AG04450 (cell line): ENCODE measurements at regions not wholly inside any gene's neighbourhood (a gene's known extent, or its start where the extent isn't known, plus 50 kb on each side); places are given as distances from the start of the nearest gene placed in this dataset.

Experiments used
- CTCF ChIA-PET: fragments of 300-600, 350-600 bp; formaldehyde crosslinking; extraction: SDS; loops from one replicate; lab custom pipeline; 2022; ENCODE audit warnings: antibody characterized with exemption, inconsistent platforms; lab: Charles Lee
- POLR2A ChIA-PET: fragments of 350-600 bp; formaldehyde crosslinking; extraction: SDS; loops from one replicate; lab custom pipeline; 2021; ENCODE audit warnings: antibody characterized with exemption, inconsistent platforms; lab: Yijun Ruan, JAX
- DNase-seq: peaks from one replicate; pipeline ENCODE4 v3.0.0-alpha.2; 2011; ENCODE audit warnings: low read depth, low spot score
- H3K27ac ChIP-seq: one replicate; pipeline ENCODE4 v1.5.1; 2012; ENCODE audit warnings: low read depth, low read length, control low read depth
- H3K27me3 ChIP-seq: one replicate; pipeline ENCODE4 v1.6.0; 2012; ENCODE audit warnings: low read length; ENCODE audit not compliant: control insufficient read depth, insufficient read depth
- H3K4me3 ChIP-seq: 2 replicates; pipeline ENCODE4 v1.5.1; 2011; ENCODE audit warnings: mild to moderate bottlenecking, low read depth, low read length, control low read depth
- H3K9me3 ChIP-seq: 2 replicates; pipeline ENCODE4 v1.5.1; 2012; ENCODE audit warnings: low read length; ENCODE audit not compliant: control insufficient read depth, insufficient read depth
- TF ChIP-seq, protein P1 (sequence below): IDR thresholded peaks from 2 replicates; pipeline ENCODE4 v1.5.1; 2011; ENCODE audit warnings: low read depth, low read length, control low read depth, inconsistent platforms

DNA sequence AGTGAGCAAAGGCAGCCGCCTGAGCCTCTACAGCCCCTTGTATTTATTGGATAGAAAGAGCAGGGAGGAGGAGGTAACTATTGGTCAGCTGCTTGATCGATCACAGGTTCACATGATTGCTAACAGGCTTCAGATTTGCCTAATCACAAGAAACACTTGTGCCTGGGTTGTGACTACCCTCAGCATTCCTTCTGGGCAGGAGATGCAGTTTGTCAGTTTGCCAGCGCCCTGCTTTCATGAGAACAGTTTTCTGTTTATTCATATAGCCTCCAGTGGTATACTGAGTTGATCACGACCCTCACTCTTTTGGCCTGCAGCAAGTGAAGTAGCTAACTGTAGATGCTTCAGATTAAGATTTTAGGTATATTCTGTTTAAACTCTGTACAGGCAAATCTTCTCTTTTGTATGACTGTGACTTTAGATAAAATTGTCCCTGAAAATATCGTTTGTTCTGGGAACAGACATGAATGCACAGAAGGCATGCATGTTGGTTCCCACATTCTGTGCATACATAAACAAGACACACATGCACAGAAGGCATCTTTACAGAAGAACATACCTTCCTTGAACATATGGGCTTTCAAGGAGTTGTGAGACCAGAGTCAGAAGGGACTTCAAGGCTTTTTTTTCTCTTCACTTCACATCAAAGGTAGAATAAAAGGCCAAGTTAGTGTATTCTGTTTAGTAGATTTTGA, 422.4 kb upstream of the STEAP1 start:
- H3K27me3 ChIP-seq, result no peaks in the 10 kb centered on the region
- ChIA-PET POLR2A (no interaction called here), CTCF (no interaction called here)
- no peak overlapping the region for H3K27ac ChIP-seq
- H3K4me3 ChIP-seq, result no peak overlapping the region
- TF ChIP-seq, protein P1, sequence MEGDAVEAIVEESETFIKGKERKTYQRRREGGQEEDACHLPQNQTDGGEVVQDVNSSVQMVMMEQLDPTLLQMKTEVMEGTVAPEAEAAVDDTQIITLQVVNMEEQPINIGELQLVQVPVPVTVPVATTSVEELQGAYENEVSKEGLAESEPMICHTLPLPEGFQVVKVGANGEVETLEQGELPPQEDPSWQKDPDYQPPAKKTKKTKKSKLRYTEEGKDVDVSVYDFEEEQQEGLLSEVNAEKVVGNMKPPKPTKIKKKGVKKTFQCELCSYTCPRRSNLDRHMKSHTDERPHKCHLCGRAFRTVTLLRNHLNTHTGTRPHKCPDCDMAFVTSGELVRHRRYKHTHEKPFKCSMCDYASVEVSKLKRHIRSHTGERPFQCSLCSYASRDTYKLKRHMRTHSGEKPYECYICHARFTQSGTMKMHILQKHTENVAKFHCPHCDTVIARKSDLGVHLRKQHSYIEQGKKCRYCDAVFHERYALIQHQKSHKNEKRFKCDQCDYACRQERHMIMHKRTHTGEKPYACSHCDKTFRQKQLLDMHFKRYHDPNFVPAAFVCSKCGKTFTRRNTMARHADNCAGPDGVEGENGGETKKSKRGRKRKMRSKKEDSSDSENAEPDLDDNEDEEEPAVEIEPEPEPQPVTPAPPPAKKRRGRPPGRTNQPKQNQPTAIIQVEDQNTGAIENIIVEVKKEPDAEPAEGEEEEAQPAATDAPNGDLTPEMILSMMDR, result no peak
- peaks cover 2% of the 10 kb centered on the region; the same call in 1 of the 2 replicates for H3K9me3 ChIP-seq
- DNase-seq, result no peak

DNA sequence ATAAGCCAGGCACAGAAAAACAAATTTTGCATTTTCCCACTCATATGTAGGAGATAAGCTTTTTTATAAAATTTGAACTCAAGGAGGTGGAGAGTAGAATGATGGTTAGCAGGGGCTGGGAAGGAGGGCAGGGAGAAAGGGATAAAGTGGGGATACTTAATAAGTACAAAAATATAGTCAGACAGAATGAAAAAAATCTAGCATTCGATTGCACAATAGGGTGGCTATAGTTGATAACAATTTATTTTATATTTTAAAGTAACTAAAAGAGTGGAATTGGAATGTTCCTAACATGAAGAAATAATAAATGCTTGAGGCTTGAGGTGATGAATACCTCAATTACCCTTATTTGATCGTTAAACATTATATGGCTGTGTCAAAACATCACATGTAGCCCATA, 415.7 kb upstream of the STEAP1 start:
- CTCF ChIA-PET, result no interaction called here
- H3K27me3 ChIP-seq, result no peaks in the 10 kb centered on the region
- TF ChIP-seq, protein P1, result no peak

GRCh38 chr7:89757910-89758309, 396.4 kb upstream of the STEAP1 start:
- no peak for DNase-seq
- H3K27ac ChIP-seq, result no peak overlapping the region
- no peaks in the 10 kb centered on the region for H3K27me3 ChIP-seq
- POLR2A ChIA-PET, result no interaction called here
- no peak overlapping the region for H3K4me3 ChIP-seq
- TF ChIP-seq, protein P1, result no peak
- CTCF ChIA-PET, result no interaction called here
- peaks cover 16% of the 10 kb centered on the region for H3K9me3 ChIP-seq

More for the DNA sequence above, 415.7 kb upstream of the STEAP1 start:
- no peak overlapping the region for H3K4me3 ChIP-seq
- POLR2A ChIA-PET, result no interaction called here
- H3K27ac ChIP-seq, result no peak overlapping the region
- no peak for DNase-seq
- 0 out of 2 replicates have a peak, but pooled peaks cover 2% of the 10 kb centered on the region for H3K9me3 ChIP-seq

DNA sequence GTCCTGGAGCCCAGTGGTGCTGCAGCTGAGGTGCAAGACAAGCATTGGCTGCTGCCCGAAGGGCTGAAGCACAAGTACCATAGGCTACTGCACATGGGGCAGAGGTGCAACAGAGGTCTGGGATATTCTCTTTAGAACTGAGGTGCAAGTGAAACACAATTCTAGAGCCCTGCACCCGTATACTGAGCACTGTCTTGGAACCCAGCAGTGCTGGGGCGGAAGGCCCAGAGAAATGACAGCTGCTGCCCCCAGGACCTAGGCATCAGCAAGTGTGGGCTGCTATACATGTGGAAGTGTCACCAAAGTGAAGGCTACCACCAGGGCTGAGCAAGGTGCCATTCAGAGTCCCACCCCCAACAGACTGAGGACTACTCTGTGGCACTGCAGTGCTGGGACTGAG, 393.6 kb upstream of the STEAP1 start:
- ChIA-PET CTCF (no interaction called here), POLR2A (no interaction called here)
- TF ChIP-seq, protein P1, result no peak
- peaks cover 19% of the 10 kb centered on the region for H3K9me3 ChIP-seq
- H3K27ac ChIP-seq, result no peak overlapping the region
- no peaks in the 10 kb centered on the region for H3K27me3 ChIP-seq
- DNase-seq, result no peak
- H3K4me3 ChIP-seq, result no peak overlapping the region

GRCh38 chr7:89761173-89761572, 393.1 kb upstream of the STEAP1 start:
- Histone ChIP-seq H3K9me3 (peaks cover 19% of the 10 kb centered on the region), H3K27me3 (no peaks in the 10 kb centered on the region), H3K27ac (no peak overlapping the region), H3K4me3 (no peak overlapping the region)
- TF ChIP-seq, protein P1, result no peak
- DNase-seq, result no peak
- ChIA-PET CTCF (no interaction called here), POLR2A (no interaction called here)
